GM19397 (cell line): ENCODE measurements at regions not wholly inside any gene's neighbourhood (a gene's known extent, or its start where the extent isn't known, plus 50 kb on each side); places are given as distances from the start of the nearest gene placed in this dataset.
"Not testable (repeated sequence)": the region's sequence is repeated elsewhere in the genome, so short reads cannot be mapped to it uniquely, and the experiment has no call there.

Source experiments
- ATAC-seq: cut with Tn5 transposase; IDR thresholded peaks from one replicate; pipeline ENCODE4 v1.9.1; 2021; ENCODE audit warnings: mild to moderate bottlenecking, moderate library complexity; ENCODE audit not compliant: unreplicated experiment

- ATAC-seq = not testable (repeated sequence)
These were observed 538.6 kb downstream of the AMY1C start for GRCh38 chr1:104288322-104288721.

- no peak for ATAC-seq
These were observed 541.5 kb downstream of the AMY1C start for GRCh38 chr1:104291156-104291555.

- ATAC-seq = no peak
These were observed 544.6 kb downstream of the AMY1C start for GRCh38 chr1:104294259-104294658.

GRCh38 chr1:104295511-104295910, 545.8 kb downstream of the AMY1C start:
- ATAC-seq = no peak

- no peak for ATAC-seq
These were observed 560.0 kb downstream of the AMY1C start for GRCh38 chr1:104309673-104310072.

GRCh38 chr1:104315823-104316222, 566.1 kb downstream of the AMY1C start:
- no peak for ATAC-seq

GRCh38 chr1:104322131-104322530, 572.4 kb downstream of the AMY1C start:
- ATAC-seq = no peak

- ATAC-seq = no peak
These were observed 579.6 kb downstream of the AMY1C start for GRCh38 chr1:104329278-104329677.

GRCh38 chr1:104331763-104332162, 582.1 kb downstream of the AMY1C start:
- ATAC-seq = no peak

- not testable (repeated sequence) for ATAC-seq
These were observed 588.2 kb downstream of the AMY1C start for GRCh38 chr1:104337927-104338326.

GRCh38 chr1:104341944-104342343, 592.2 kb downstream of the AMY1C start:
- ATAC-seq = no peak

- no peak for ATAC-seq
These were observed 598.6 kb downstream of the AMY1C start for GRCh38 chr1:104348277-104348676.

- ATAC-seq = no peak
These were observed 603.9 kb downstream of the AMY1C start for GRCh38 chr1:104353580-104353979.

GRCh38 chr1:104358086-104358485, 608.4 kb downstream of the AMY1C start:
- no peak for ATAC-seq

GRCh38 chr1:104358621-104359020, 608.9 kb downstream of the AMY1C start:
- no peak for ATAC-seq

- no peak for ATAC-seq
These were observed 628.7 kb downstream of the AMY1C start for GRCh38 chr1:104378414-104378813.

GRCh38 chr1:104380003-104380402, 630.3 kb downstream of the AMY1C start:
- no peak for ATAC-seq

- peak; percentile 68 for ATAC-seq
These were observed 638.2 kb downstream of the AMY1C start for GRCh38 chr1:104387716-104388508.

- ATAC-seq = no peak
These were observed 642.9 kb downstream of the AMY1C start for GRCh38 chr1:104392552-104392951.

GRCh38 chr1:104402178-104402577, 652.5 kb downstream of the AMY1C start:
- no peak for ATAC-seq

GRCh38 chr1:104403883-104404282, 654.2 kb downstream of the AMY1C start:
- no peak for ATAC-seq

GRCh38 chr1:104406728-104407127, 657.0 kb downstream of the AMY1C start:
- no peak for ATAC-seq

- ATAC-seq = no peak
These were observed 658.6 kb downstream of the AMY1C start for GRCh38 chr1:104408268-104408667.
